ENCODE measurements at regions not wholly inside any gene's neighbourhood (a gene's known extent, or its start where the extent isn't known, plus 50 kb on each side); places are given as distances from the start of the nearest gene placed in this dataset.
A peak's percentile ranks its signal among the peaks of the same experiment; 100 is the strongest.

DNA sequence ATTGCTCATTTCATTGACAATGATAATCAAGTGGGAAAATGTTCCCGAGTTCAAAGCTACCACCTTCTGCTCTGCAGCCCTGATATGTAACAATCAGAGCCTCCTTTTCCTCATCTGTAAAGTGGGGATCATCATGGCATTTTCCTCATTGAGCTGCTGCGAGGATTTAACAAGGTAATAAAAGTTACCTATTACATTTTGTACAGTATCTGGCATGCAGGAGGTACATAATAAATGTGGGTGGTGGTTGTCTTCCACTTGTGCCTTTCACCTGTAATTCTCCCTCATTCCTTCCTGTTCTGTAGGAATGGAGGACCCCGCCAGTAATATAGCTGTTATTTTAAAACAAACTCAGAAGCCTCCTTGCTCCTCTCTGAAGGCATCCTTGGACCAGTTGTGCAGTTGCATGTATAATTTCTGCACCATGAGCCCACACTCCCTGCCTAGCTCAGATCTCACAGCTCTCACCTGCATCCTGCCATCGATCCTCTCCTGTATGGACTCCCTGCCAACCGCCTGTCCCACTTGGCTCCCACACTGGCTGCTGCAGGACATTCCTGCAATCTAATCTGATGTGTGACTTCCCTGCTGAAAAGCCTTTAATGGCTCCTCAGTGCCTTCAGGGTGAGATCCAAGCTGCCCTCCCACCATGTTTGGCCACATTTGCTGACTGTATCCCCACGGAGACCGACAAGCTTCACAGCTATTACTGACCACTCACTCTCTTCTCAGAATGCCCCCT is 350.4 kb downstream of the EN1 start:
- no peak for DNase-seq

DNA sequence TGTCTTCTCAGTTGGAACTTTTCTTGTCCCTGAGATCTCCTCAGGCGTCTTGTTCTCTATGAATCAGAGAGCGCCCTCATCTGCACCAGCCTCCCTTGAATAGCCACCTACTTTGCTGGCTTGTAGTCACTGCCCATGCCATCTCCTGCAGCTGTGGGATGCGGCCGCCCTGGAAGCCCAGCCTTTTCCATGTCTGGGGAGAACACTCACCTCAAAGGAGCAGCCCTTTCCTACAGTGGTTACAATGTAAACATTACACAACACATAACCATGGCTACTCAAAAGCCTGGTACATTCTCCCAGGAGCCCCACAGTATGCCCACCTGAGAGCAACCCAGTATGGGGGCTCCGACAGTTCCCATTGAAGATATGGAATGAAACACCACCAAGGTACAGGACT is 351.0 kb downstream of the EN1 start:
- DNase-seq, result no peak

DNA sequence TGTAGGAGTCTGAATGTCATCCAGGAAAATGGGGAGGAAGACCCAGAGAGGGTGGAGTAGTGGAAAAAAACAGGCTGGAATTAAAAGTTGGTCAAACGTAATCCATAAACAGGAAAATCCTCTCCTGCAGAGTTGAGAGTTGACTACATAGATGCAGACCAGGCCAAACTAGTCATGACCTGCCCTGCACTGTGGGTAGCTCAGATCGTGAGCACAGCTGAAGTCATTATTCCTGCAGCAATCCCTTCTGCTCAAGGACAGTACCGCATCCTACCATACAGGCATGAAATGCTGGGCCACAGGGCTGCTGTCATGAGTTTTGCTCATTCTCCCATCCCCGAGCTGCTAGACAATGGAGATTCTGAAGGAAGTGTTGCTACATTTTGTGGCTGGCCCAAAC is 352.2 kb downstream of the EN1 start:
- no peak for DNase-seq

DNA sequence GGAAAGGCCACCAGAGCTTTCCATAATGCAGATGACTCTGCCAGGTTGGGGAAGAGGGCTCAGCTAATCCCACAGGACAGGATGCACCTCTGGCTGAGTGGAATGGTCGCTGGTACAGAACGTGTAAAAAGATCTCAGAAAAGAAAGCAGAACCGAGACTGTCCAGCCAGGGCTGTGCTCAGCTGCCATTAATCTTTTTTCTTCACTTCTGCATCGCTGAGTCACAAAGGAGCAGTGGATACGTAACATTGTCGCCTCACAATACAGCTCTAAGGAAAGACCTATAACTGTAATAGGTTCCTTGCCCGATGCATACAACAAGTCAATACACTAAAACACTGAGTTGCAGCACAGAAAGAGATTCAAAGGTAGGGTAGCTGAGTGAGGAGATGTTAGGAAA is 354.2 kb downstream of the EN1 start:
- DNase-seq, result no peak

DNA sequence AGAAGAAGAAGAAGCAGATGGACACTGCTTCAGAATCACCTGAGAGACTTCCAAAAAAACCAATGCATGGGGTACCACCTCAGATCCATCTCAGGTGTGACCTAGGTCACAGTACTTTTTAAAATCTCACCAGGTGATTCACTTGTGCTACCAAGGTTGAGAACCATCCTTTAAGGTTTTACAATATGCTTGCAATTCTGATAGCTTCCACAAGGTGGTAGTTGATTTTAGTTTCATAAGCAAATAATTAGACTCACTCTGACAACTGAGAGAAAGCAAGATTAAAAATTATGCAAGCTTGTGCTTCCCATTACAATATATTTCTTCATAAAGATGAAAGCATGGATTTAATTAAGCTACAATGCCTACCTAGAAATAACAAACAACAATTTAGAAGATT is 355.1 kb downstream of the EN1 start:
- peak; percentile 21 for DNase-seq

DNA sequence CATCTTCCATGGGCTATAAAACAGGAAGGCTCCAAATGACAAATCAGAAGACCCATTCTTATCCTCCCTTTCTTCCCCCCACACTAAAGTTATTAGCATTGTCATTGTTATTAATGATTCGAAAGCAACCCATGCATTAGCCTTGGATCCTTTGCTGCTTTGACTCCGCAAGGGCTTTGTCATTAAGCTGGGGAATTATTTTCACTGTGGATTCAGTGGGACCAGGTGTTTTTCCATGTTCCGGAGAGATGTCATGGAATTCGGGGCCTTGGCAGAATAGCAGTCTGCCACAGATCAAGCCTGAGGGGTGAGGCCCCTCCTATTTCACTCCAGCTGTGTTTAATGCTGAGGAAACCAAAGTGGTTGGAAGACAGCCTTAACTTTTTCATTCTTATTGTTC is 357.1 kb downstream of the EN1 start:
- no peak for DNase-seq

DNA sequence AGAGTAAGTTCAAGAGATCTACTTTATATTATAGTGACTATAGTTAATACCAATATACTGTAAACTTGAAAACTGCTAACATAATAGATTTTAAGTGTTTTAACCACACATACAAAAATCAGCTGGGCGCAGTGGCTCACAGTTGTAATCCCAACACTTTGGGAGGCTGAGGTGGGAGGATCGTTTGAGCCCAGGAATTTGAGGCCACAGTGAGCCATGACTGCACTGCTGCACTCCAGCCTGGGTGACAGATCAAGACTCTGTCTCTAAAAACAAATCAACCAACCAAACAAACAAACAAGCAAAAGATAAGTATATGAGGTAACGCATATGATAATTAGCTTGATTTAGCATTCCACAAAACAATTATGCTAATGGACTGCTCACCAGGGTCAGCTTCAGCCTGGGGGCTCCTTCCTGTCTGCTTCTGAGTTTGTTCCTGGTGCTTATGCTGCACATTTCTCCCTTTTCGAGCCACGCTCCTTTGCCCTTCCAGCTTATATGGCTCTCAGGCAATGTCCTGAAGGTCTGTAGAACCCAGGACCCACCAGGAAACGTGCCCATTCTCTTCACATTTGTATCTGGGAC is 357.6 kb downstream of the EN1 start:
- no peak for DNase-seq

DNA sequence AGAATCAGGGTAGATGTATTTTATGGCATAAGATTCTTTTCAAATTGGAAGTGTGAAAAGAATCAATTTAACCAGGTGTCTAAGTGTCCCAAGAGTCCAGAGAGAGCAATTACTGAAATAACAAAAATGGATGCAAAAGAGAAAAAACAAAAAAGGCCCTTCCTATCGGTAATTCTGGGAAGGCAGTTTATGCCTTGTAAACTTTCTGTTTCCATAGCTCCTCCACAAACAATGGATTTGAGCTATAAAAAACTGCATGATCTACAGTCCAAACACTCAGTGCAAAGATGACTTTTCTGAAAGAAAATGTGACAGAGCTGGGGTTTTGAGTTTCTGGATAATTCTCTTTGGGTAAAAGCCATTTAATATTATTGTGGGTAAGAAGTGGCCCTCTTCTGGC is 366.1 kb downstream of the EN1 start:
- DNase-seq, result no peak

DNA sequence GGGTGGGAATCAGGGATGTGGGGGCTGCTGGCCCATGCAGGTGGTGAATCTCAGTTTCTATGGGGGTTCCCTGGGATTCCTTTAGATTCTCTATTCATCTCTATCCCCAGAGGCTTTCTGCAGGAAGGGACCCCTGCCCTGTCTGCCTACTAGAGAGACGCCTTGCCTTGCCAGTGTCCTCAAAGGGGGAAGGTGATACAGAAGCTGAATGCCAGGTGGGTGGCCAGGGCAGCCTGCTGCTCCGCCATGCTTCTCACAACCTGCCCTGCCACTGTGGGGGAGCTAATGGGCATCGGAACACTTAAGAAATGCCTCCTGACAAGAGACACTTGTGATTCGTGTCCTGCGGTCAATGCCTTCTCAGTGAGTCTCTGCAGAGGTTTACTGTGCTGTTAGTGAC is 368.4 kb downstream of the EN1 start:
- DNase-seq, result no peak

DNA sequence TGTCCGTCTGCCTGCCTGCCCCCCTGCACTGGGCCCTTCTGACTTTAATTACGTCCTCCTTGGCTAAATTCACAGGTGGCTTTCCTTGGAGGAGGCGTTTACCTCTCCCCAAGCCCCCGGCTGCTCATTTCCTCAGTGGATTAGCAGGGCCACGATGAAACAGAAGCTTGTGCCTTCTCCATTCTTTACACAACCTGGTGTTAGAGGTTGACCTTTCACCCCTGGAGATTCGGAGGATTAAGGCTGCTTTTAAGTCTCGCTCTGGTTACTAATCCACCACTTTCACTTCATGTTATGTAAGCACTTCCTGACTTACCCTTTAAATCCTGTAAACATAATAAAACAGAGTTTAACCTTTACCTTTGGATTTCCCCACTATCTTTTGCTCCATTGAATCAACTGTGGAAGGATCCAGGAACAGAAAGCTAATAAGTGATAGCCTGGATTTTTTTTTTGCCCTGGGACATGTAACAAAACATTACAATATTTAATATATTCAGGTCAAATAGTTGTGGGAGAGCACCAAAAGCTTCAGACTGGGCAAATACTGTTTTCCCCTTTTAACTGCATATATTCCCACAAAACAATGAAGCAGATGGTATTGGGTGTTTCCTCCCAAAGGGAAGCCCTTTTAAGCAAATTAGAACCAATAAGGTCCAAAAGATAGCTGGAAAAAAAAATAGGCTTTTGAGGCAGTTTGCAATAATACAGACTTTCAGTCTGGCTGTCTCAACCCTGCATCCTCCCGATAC is 370.2 kb downstream of the EN1 start:
- no peak for DNase-seq

DNA sequence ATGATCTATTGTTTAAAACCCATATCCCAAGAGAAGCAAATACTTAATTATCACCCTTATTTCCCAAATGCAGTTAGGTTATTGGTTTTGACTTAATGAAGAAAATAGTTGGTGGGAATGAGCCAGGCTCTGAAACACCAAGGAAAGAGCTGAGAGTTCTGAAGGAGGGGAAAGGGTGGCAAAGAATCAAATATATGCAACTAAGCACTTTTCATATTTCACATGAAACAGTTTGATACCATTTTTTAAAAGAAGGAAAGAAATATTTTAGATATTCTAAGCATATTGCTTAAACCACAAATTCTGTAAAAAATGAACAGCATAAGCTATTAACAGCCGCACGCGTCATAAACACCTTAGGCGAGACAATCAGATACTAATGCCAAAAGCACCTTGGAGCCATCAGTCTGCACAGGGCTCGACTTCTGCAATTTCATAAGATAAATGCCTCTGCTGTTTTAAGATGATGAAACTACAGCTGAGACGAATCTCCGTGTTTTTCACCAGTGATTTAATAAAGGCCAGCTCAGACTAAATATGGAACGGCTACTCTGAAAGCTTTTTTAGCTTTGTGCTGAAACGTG is 371.7 kb downstream of the EN1 start:
- no peak for DNase-seq

DNA sequence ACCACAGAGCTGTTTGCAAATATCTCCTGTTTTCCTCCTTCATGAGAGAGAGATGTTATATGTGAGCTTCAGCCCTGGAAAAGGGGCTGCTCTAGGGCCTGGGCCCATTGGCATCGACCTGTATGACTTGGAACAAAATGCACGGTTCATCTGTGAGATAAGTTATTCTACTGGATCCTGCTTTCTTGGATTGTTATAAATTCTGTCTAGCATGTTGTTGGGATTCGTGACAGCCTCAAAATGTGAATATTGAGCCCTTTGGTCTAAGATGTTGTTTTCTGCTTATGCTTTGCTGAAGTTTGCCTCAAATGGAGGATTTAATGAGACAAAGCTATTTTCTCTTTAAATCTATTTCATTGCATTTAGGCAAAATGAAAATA is 372.9 kb downstream of the EN1 start:
- no peak for DNase-seq

DNA sequence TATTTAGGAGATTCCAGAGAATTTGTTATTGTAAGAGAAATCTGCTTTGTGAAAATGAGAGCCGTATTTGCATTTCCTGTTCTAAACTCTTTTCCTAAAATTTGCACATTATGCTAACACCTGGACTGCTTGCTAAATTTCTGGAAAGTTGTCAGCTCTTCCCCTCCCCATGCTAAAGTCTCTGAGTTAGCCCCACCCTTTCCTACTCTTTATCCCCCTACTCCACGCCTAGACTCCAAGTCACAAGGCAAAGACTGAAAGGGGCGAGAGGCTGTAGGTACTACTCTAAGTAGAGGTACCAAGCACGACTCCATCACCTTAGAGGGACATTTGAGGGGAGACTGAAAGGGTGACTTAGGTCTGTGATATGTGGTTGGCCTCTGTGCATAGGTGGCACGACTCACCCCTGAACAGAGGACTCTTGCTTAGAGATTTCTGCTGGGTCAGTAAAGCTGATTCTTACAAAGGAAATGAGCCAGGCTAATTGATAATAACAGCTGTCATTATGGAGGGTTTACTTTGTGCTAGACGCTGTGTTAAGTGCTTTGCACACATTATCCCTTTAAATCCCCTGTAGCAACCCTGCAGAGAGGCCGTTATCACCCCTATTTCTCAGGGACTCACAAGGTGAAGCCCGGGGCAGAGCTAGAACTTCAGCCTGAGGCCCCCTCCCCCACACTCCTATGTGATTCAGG is 373.5 kb downstream of the EN1 start:
- DNase-seq, result no peak

DNA sequence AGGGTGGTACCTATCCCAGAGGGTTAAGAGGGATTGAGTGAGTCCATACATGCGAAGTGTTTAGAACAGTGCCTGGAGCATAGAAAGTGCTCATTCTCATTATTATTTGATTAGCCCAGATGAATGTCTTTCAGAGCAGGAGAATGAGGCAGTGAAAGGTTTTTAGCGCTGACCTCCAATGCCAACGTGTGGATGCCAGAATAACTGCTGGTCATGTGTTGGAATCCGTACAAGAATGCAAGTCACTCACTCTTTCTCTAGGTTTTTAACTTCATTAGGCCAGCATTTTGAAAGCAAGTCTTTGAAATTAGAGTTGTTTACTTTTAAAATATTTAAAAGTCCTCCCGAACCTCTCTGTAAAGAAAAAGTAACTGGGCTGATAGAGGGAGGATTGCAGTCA is 374.2 kb downstream of the EN1 start:
- no peak for DNase-seq

DNA sequence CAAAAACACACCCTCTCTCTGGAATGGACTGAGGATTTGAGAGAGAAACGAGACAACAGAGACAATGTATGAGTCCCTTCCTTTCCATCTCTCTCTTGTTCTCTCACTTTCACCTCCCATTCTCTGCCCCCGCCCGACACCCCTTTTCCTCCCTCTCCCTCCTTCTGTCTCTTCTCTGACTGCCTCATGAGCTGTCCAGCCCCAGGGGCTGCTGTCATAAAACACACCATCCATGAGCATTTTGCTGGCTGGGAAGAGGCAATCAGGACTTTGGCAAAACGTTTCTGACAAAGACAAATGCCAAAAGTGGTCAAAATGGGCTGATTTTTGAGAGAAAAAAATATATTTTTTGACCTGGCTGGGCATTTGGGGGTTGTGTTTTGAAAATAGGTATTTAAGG is 377.2 kb downstream of the EN1 start:
- DNase-seq, result no peak

DNA sequence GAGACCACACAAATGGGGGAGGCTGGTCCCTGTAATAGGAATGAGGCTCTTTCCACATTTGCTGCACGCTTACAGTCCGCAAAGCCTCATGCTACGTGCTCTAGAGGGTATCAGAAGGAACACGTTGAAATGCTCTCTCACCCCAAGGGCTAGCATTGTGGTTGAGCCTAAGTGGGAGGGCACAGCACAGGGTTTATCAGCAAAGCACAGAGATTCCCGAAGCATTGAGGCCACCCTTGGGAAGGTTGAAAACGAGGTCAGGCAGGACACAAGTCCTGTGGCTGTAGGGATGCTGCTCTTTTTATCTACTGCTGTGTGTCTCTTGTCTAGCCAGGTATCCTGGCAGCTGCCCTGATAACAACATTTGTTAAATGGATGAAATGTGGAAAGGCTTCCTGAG is 378.3 kb downstream of the EN1 start:
- DNase-seq, result no peak

DNA sequence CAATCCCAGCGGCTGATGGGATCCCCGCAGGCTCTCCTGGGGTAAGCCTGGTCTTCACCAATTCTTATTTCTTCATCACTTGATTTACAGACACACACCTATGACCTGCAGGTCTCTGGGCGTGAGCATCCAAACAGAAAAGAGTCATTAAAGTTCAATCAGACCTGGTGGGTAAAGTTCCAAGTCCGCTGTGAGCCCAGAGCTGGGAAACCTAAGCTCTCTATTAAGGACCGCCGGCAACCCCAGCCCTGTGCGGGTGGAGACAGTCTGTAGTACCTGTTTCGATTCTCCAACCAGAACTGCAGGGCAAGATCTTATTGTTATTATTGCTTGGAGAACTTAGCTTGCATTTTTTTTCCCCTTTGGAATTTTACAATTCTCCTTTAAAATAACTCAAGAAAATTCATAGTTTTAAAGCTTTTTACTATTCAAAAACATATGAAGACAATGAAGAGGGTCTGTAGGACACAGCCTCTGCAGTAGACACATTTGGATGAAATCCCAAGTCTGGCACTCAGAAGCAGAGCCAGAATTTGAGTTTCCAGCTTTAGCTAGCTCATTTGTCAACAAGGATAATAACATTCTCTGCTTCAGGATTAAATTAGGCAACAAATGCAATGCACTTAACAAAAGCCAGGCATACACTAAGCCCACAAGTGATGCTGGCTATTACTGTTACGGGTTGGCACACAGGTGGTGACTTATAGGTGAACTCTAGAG is 376.4 kb downstream of the INSIG2 start:
- no peak for DNase-seq

DNA sequence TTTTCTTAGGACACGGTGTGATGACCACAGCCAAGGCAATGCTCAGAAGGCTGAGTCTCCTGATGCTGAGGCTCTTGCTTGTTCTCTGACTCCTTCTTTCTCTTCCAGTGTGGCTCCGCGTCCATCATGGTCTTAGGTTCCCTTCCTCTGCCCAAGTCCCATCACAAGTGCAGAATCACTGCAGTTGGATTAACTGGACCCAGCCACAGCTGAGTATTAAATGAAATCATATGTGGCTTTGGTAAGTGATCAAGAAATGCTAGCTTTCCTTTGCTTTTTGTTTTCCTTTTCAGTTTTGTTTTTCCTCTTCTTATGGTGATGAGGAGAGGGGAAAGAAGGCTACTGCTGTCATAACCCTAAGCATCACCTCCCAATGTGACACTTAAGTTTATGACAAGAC is 375.8 kb downstream of the INSIG2 start:
- DNase-seq, result no peak

DNA sequence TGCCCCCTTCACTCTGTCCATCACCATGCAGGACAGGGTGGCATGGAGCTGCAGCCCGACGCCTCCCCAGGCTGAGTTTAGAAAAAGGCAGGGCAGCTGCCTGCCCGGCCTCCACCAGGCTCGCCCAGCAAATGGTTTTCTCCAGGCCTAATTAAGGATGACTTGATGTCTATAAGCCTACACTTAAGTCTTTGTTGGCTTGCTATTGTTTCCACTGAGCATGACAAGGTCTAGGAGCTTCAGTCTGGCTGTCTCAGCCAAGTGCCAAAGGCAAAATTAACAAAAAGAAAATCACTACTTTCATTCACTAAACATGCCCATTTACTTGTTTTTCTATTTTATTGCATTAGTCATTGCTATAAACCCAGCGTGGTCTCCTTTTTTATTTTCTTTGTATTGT is 372.2 kb downstream of the INSIG2 start:
- DNase-seq, result no peak

DNA sequence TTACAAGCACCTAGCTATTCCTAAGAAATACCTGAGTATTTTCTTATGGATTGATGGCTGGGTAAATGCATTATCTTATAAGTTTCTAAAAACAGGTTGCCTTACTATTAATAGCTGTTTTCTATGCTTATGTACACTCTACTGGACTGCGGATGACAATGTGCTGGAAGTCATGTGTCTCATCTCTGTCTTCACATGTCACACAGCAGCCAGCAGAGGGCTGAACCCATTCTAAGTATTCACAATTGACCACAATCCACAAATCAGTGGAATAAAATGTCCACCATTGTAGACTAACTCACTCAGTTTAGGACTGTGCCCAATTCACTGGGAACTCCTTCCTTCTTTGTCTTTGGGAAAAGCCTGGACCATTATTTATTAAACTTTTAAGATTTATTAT is 371.2 kb downstream of the INSIG2 start:
- peak; percentile 4 for DNase-seq

DNA sequence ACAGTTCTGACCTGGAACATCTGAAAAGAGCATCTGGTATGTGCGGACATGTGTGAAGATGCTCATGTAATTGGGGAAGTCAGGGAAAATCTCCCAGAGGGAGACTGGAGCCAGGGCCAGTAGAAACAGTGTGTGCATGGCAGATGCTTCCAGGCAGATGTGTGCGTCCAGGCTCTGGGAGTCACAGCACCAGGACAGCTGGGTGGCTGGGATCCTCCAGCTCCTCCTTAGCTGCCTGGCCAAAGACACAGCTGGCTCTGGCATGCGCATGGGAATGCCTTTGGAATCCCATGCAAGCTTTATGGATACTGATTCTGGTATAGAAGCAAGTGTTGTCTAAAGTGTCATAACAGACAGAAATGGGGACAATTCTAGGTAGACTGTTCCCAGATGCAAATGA is 369.7 kb downstream of the INSIG2 start:
- no peak for DNase-seq

DNA sequence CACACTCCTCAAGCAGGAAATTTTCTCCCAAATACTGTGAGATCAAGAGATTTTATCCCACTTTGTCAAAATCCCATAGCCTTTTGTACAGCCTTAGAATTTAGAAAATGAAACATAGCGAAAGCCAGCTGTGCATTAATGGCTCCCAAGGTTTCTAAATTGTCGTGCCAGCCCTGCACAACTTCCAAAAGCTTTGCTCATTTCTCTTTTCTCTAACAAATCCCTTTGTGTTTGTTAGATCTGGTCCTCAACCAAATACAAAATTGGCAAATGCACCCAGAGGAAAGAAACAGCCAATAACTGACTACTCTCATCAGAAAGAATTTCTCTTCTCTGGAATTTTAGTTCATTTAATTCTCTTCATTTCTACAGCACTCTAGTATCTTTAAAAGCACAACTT is 361.1 kb downstream of the INSIG2 start:
- no peak for DNase-seq

DNA sequence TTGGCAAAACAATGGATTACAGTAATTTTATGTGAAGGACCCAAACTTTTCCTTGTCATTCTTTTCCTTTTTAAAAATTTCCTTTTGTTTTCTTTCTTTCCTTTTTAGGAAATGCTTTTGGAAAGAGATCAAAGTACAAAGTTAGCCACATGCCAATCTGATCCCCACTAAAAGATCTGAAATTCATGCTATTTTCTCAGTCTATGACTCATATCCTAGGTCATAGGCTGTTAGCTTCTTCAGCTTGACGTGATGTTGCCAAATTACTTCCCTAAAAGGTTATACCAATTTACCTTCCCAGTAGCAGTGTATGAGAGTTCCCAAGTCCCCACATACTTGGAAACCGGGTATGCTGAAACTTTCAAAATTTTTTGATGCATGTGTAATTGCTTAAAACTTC is 355.3 kb downstream of the INSIG2 start:
- no peak for DNase-seq
